ENCODE measurements at regions not wholly inside any gene's neighbourhood (a gene's known extent, or its start where the extent isn't known, plus 50 kb on each side); places are given as distances from the start of the nearest gene placed in this dataset.
"Not testable (repeated sequence)": the region's sequence is repeated elsewhere in the genome, so short reads cannot be mapped to it uniquely, and the experiment has no call there.

- no peaks in the 10 kb centered on the region for H3K9me3 ChIP-seq
- TF ChIP-seq POLR2A (IDR thresholded peaks at IDR 0.05) (no peak), CTCF (IDR thresholded peaks at IDR 0.05) (no peak), POLR2AphosphoS5 (IDR thresholded peaks at IDR 0.05) (no peak), EP300 (IDR thresholded peaks at IDR 0.05) (no peak)
- intact Hi-C loops (cut with DNase I) = no loop called here
- no peaks in the 10 kb centered on the region for H3K36me3 ChIP-seq
- DNase-seq = no peak
- no peak overlapping the region for H3K27ac ChIP-seq
- no peak overlapping the region for H3K4me3 ChIP-seq
- H3K4me1 ChIP-seq = no peaks in the 10 kb centered on the region
- H3K27me3 ChIP-seq = no peaks in the 10 kb centered on the region
- 89 to 91% methylated on average over 2 of the region's 2 CpGs for WGBS, 2 donors
These were observed 535.3 kb upstream of the HS3ST5 start for GRCh38 chr6:114878091-114878490.

GRCh38 chr6:114874410-114874809 is 531.6 kb upstream of the HS3ST5 start:
- Histone ChIP-seq H3K9me3 (no peaks in the 10 kb centered on the region), H3K4me3 (no peak overlapping the region), H3K36me3 (no peaks in the 10 kb centered on the region), H3K27me3 (no peaks in the 10 kb centered on the region), H3K27ac (no peak overlapping the region), H3K4me1 (no peaks in the 10 kb centered on the region)
- 80 to 81% methylated on average over 4 of the region's 4 CpGs for WGBS, 2 donors
- no peak for TF ChIP-seq EP300 (IDR thresholded peaks at IDR 0.05)
- TF ChIP-seq POLR2A (IDR thresholded peaks at IDR 0.05) = no peak
- no peak for TF ChIP-seq POLR2AphosphoS5 (IDR thresholded peaks at IDR 0.05)
- TF ChIP-seq CTCF (IDR thresholded peaks at IDR 0.05) = no peak
- intact Hi-C loops (cut with DNase I) = no loop called here
- no peak for DNase-seq

- H3K27me3 ChIP-seq; H3K4me3 ChIP-seq; H3K9me3 ChIP-seq; intact Hi-C loops (cut with DNase I); H3K27ac ChIP-seq; DNase-seq; H3K4me1 ChIP-seq; H3K36me3 ChIP-seq: not testable (repeated sequence)
- 91 to 93% methylated on average over 14 of the region's 14 CpGs for whole genome bisulfite sequencing, 2 donors
These were observed 522.7 kb upstream of the HS3ST5 start for GRCh38 chr6:114865506-114865905.

GRCh38 chr6:114863610-114864009 is 520.8 kb upstream of the HS3ST5 start:
- no peaks in the 10 kb centered on the region for H3K36me3 ChIP-seq
- H3K4me1 ChIP-seq = no peaks in the 10 kb centered on the region
- H3K9me3 ChIP-seq = no peaks in the 10 kb centered on the region
- intact Hi-C loops (cut with DNase I) = no loop called here
- no peaks in the 10 kb centered on the region for H3K27me3 ChIP-seq
- no peak overlapping the region for H3K27ac ChIP-seq
- WGBS, 2 donors = 60 to 77% methylated on average over 2 of the region's 2 CpGs
- TF ChIP-seq POLR2A (IDR thresholded peaks at IDR 0.05) (no peak), EP300 (IDR thresholded peaks at IDR 0.05) (no peak)
- no peak for DNase-seq
- H3K4me3 ChIP-seq = no peak overlapping the region

GRCh38 chr6:114862819-114863218 is 520.0 kb upstream of the HS3ST5 start:
- Histone ChIP-seq H3K4me1 (no peaks in the 10 kb centered on the region), H3K9me3 (no peaks in the 10 kb centered on the region), H3K27ac (no peak overlapping the region), H3K36me3 (no peaks in the 10 kb centered on the region), H3K27me3 (no peaks in the 10 kb centered on the region), H3K4me3 (no peak overlapping the region)
- intact Hi-C loops (cut with DNase I) = no loop called here
- 61 to 79% methylated on average over 2 of the region's 2 CpGs for WGBS, 2 donors
- DNase-seq = no peak
- TF ChIP-seq POLR2AphosphoS5 (IDR thresholded peaks at IDR 0.05) (no peak), CTCF (IDR thresholded peaks at IDR 0.05) (no peak), EP300 (IDR thresholded peaks at IDR 0.05) (no peak), POLR2A (IDR thresholded peaks at IDR 0.05) (no peak)

- no peaks in the 10 kb centered on the region for H3K27me3 ChIP-seq
- H3K36me3 ChIP-seq = no peaks in the 10 kb centered on the region
- no peaks in the 10 kb centered on the region for H3K9me3 ChIP-seq
- no peaks in the 10 kb centered on the region for H3K4me1 ChIP-seq
- H3K27ac ChIP-seq = no peak overlapping the region
- DNase-seq = no peak
- WGBS, 2 donors = 96% methylated on average over 1 of the region's 1 CpG
- TF ChIP-seq POLR2A (IDR thresholded peaks at IDR 0.05) (no peak), EP300 (IDR thresholded peaks at IDR 0.05) (no peak), CTCF (IDR thresholded peaks at IDR 0.05) (no peak), POLR2AphosphoS5 (IDR thresholded peaks at IDR 0.05) (no peak)
- no peak overlapping the region for H3K4me3 ChIP-seq
- intact Hi-C loops (cut with DNase I) = no loop called here
These were observed 519.2 kb upstream of the HS3ST5 start for GRCh38 chr6:114862064-114862463.
